COLO668 (cell line): ENCODE measurements at regions not wholly inside any gene's neighbourhood (a gene's known extent, or its start where the extent isn't known, plus 50 kb on each side); places are given as distances from the start of the nearest gene placed in this dataset.

ENCODE experiments used
- DNase-seq: peaks from one replicate; lab custom pipeline; 2025; ENCODE audit not compliant: unreplicated experiment; lab: John Stamatoyannopoulos, UW

DNA sequence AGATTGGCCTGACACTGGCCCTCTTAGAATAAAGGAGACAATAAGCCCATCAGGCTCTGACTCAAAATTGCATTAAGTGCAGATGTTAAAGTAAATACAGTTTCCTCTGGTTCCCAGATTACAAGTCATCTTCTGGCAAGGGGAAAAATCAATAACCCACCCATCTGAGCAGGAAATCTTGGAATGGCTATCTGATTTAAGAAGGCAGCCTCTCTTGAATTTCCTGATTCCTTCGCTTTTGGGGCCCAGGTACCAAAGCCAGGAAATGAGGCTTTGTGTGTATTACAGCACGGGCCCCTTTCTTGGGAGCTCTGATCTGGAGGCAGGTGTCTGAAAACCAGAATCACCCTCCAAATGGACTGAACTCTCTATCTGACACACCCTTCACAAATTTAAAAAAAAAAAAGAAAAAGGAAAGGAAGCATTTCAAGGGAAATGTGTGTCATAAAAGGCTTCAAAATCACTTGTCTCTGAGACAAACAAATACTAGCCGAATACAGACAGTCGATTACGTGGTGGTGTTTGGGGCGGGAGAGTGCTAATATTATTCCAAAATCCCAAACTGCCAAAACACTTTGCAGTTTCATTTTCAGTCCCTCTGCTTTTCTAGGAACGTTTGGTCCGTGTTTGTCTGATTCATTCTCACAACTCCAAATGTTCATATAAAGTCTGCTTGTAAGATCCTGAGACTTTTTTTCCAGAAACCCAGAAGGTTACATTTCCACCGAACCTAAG is 240.9 kb upstream of the CAMK1G start:
- no peak for DNase-seq

- no peak for DNase-seq
Measured at GRCh38 chr1:209343511-209343910, 240.0 kb upstream of the CAMK1G start.

DNA sequence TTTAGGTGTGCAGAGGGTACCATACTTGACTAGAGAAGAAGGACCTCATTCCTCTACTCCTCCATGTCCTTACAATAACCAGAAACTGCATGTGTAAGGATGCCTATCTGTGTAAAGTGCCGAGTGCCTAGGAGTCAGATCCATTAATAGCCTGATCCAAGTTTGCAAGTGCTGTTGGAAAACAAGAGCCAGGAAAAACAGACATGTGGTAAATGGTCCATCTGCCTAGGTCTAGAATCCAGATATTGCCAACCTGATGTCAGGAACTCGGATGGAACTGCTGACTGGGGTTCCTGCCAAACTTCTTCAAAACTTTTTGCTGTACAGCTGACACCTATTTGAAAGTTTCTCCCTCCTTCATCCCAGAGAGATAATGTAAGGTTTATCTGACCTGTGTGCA is 239.4 kb upstream of the CAMK1G start:
- no peak for DNase-seq

- no peak for DNase-seq
Measured at GRCh38 chr1:209349363-209350308, 233.9 kb upstream of the CAMK1G start.

DNA sequence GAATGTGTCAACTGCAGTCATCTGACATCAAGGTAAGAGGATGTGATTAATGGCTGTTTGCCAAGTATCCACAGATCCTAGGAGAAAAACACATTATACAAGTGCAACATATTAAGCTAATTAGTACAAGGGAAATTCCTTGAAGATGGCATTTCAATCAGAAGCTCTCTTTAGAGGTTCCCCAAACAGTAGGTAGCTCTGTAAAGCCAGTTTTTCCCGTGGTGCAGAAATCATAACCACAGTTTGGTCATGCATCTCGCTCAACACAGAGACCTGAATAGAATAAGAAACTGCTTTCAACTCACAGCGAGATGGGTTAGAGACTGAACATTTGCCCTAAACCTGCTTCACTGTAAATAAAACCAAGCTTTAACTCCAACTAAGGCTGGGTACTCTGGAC is 230.5 kb upstream of the CAMK1G start:
- no peak for DNase-seq

DNA sequence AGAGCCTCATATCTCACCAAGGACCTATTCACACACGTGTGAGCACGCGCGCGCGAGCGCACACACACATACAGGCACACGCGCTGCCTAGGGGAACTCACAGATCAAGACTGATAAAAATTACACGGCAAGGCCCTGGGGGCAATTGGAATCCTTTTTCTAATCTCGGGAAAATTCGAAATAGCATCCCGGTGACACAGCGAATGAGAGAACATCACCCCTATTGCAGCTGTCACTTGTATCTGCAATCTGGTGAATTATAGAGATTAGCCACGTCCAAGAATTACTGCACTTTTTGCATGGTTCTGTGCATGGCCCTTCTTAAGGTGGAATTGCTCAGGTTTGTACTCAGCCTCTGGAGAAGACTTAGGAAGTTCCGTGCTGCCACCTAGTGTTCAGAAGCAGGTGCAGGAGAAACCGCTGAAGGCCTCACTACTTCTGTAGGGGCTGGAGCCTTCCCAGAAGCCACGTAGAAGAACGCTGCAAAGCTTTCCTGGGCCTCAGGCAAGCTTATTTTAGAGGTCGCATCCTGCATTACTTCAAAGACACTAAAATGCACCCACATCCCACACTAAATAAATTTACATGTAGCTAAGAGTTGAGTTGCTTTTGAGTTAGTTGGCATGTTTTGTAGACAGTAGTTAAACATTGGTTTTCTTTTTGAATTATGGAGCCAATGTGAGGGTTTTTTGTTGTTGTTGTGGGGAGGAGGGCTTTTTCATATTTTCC is 229.2 kb upstream of the CAMK1G start:
- peak; percentile 76 for DNase-seq

DNA sequence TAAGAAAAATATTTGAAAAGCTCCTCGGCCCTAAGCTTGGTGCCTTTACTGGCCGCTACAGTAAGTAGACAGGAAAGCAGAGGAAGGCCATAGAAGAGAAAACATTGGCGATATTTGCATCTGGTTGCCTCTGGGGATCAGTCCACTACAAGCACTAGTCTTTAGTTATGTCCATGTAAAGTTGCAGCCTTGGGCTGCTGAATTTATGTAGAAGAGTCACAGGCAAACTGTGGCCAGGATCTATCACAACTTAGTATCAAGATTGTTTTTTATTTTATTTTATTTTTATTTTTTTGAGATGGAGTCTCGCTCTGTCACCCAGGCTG is 228.7 kb upstream of the CAMK1G start:
- no peak for DNase-seq

- no peak for DNase-seq
Measured at GRCh38 chr1:209355415-209355814, 228.1 kb upstream of the CAMK1G start.

- no peak for DNase-seq
Measured at GRCh38 chr1:209356976-209357377, 226.5 kb upstream of the CAMK1G start.

- DNase-seq: peak; percentile 69
Measured at GRCh38 chr1:209363112-209363511, 220.4 kb upstream of the CAMK1G start.

- DNase-seq: no peak
Measured at GRCh38 chr1:209364716-209365115, 218.8 kb upstream of the CAMK1G start.

DNA sequence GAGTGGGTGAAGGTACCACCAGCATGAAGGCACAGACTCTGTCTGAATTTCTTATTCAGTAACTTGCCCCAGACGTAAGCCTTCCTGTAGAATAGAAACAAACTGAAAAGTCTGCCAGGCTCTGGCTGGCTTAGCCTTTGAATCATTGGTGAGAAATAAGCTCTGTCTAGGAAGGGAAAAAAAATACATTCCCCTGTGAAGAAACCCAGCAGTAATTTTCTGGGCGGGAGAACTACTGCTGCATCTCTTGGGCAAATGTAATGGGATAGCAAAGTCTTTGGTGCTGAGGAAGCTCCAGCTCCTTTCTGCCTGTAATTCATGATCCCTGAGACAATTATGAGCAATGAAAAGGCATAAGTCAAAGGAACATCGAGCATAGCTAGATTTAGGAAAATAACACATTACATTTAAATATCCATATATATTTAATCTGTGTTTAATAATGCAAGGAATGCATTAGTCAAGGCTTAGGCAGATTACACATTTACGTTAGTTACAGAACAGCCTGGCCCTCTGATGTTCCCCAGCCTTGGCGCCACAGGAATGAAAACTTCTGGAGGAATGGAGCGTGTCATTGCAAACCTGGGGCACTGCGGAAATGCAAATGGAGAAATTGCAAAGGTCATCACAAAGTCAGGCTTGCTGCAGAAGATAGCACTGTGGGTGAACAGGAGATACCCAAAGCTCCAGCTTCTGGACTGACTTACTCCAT is 216.3 kb upstream of the CAMK1G start:
- no peak for DNase-seq

DNA sequence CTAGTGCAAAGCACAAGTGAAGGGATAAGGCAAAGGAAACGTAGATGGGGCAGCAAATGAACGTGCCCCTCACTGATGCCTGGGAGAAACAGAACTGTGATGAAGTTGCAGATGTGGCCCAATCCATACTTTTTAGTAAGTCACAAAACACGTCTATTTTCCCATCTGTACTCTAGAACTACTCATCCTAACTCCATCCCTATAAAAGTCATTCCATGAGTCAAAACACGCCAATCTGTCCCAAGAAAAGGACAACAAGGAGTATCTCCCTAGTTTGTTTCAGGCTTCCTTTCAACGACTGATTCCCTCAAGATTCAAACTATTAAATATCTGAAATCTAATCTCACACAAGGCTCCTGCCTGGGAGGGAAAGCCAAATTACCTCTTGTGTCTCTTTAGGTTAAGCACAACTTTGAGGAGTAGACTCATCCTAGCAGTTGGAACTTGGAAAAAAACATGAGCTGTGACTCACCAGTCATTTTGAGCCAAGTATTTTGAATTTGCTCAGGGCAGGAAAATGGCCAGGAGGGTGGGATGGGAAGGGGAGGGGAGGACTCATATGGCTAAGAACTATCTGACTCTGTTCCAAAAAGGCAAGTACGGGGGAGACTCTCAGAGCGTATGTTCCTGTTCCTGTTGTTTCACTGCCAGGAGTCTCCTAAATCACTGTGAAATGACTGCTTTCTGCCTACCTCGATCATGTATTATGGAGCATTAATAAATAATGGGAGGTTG is 214.5 kb upstream of the CAMK1G start:
- no peak for DNase-seq

DNA sequence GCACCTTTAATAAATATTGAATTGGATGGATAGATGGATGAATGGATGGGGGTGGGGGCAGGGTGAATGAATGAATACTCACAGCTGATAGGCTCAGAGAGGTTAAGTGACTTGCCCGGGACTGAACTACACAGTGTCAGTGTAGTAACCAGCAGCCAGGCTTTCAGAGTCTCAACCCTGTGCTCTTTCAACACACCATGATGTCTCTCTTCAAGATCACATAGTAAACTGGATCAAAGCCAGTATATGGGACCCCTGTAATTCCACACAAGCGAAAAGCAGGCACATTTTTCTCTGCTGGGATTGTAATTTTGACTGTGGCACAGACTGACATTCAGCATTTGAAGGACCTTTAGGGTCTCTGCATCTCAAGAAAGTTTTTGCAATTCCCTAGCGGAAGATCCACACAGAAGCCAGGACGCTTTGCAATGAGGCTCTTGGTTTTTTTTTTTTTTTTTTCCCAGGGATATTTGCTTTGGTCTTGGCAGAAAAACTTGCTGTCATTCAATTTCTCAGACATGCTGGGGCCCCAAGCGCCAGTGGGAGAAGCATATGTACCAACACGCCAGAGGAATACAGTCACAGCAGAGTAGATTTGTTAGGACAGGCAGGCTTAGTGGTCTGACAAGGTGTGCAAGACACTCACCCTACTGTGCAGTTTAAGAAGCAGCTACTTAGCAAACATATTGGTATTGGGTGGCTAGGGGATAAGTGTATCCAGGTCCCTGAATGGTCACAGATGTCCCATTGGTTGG is 213.1 kb upstream of the CAMK1G start:
- DNase-seq: no peak

DNA sequence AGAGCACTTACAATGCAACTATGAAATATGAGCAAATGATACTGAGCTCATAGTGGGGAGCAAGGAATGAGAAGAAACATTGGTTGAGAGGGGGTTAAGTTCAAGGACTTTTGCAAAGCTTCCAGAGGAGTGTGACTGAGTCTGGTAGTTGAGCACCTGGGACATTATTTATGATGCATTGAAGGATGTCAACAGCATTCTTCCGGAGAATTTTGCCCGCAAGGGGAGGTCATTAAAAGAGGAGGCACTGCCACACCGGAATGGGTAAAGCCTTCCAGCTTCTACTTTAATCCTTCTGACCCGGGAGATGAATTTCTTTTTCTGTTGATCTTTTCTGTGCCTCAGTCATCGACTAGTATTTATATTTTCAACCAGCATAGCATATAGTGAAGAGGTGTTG is 208.4 kb upstream of the CAMK1G start:
- DNase-seq: no peak

GRCh38 chr1:209375671-209376365 is 207.7 kb upstream of the CAMK1G start:
- DNase-seq: no peak

DNA sequence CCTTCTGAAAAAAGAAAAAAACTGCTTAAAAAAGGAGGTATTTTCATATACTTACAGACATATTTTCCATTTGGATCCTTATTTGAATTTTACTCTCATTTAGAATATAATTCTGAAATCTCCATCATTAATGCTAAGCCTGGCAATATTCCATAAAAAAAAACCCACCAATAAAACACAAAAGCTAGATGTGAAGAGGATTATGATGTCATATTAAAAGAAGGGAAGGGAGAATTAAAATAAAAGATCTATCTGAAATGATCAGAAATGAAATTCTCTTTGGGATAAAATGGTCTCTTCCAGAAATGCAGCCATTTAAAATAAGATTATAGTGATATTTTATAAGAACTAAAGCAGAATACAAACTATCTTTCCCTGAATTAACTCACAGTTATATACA is 206.7 kb upstream of the CAMK1G start:
- DNase-seq: no peak

GRCh38 chr1:209377995-209378394 is 205.5 kb upstream of the CAMK1G start:
- DNase-seq: no peak

DNA sequence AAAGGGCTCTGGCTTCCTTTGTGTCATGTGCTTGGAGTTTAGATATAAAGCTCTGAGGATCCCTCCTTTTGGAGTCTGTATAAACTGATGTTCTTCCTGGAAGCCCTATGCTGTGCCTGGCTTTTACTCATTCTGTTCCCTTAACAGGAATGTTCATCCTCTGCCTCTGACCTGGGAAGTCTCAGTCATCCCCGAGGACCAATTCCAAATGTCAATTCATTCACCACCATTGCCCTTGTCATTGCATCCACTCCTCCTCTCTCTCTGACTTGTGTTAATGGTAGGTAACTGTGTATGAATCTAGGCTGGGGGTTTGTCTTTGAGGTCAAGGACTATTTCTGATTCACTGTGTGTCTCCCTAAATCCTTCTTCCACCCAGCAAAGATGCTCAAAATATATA is 204.2 kb upstream of the CAMK1G start:
- DNase-seq: no peak
